ENCODE measurements at regions not wholly inside any gene's neighbourhood (a gene's known extent, or its start where the extent isn't known, plus 50 kb on each side); places are given as distances from the start of the nearest gene placed in this dataset.
A peak's percentile ranks its signal among the peaks of the same experiment; 100 is the strongest.

DNA sequence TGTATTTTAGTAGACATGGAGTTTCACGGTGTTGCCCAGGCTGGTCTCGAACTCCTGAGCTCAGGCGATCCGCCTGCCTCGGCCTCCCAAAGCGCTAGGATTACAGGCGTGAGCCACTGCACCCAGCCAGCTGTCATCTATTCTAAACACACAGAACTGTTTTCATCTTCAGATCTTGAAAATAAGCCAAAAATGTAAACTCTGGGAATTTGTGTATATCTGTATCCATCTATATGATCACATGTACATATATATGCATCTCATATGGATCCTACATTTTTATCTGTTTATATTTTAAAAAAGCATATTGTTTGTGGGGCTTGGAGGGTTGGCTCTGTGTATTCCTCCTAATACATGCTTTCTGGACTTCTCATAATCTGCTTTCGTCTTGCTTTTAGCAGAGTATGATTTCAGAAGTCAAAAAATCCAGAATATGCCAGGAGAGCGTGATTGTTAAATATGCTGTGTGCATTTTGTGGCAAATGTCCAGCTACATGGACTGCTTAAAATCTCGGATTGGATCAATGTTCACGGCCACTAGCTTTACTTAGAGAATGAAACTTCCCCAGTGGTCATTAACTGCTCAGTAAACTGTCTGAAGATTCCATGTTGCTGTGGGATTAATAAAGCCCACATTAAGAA, 274.4 kb upstream of the IRX1 start:
- no peak for DNase-seq (ENCODE audit: low read depth)

DNA sequence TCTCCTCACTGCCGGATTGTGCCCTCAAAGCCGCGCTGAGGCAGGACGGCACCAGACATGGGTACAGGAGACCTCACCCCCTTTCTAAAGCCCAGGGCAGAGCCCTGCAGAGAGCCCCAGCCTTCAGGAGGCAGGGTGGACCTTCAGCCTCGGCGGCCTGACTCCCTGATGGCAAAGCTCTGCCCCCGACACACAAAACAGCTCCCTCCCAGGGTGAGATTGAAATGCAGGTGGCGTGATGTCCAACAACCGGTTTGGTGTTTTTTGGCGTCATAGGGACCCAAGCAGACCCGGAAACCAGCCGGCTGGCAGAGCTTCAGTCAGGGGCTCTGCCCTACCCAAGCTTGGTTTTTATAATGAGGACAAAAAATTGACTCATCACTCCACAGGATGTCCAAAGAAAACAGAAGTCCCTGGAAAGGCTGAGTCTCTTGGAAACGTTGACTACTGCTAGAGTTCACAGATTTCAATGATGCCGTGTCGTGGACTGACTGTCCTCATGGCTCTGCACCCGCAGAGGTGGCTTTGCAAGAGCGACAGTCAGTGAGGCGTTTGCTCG, 275.2 kb upstream of the IRX1 start:
- DNase-seq (ENCODE audit: low read depth) = no peak

DNA sequence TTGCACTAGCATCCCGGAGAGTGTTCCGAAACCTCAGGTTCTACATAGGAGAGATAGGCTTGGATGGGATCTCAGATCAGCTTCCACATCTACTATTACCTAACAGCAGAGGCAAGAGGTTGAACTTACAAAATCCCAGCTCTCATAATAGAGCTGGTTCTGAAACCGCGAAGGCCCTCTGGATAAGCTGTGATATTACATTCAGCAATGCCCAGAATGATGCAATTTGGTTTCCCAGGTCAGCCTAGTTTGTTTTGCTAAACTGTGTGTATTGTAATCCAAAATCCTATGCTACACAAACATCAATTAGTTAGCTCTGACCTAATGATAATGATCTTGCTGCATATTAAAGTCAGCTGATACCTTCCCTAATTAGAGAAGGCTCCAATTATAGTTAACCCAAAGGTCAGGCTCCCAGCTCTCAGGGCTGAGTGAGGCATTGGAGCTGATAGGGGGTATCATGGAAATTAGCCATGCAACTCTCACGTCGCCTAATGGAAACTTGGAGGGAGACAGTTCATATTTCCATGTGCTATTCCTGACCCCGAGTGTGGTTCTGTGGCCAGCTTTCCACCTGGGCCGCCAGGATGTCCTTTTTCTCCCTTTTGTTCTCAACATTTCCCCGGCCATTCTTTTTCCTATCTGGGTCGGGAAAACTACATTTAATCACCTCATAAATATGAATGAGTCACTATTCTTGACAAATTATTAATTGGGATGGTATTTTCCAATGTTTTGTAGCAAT, 278.4 kb upstream of the IRX1 start:
- DNase-seq (ENCODE audit: low read depth) = peak; percentile 5

DNA sequence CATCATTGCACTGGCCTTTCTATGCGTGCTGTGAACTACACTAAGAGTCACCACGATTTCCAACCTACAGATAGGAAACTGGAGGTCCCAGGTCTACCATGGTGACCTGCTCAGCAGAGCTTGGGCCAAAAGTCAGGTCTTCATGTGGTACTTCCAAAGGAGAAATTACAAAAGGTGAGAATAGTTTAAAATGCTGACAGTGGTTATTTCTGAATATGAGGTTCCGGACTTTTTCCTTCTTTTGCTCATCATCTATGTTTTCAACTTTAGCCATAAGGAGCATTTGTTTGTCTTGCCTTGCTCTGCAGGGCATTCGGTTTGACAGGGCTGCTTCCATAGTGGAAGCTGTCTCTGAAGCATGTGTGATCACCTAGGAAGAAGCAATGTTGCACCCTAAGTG, 282.1 kb upstream of the IRX1 start:
- no peak for DNase-seq (ENCODE audit: low read depth)

DNA sequence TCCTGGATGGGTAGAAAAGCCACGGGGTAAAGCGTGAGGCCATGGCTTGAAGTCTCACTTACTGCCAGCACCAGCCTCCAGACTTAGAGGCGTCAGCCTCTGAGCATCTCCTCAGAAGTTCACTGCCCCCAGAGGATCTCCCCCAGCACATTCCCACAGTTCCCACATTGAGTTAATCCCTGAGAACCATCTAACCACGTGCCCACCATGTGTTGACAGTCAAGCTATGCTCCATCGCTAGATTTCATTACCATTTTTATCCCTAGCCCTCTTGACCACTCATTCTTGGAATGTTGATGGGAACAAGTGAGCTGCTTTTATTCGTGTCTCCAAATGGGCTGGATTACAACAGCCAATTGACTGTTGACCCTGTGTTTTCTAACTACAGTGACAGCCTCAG, 283.3 kb upstream of the IRX1 start:
- no peak for DNase-seq (ENCODE audit: low read depth)

DNA sequence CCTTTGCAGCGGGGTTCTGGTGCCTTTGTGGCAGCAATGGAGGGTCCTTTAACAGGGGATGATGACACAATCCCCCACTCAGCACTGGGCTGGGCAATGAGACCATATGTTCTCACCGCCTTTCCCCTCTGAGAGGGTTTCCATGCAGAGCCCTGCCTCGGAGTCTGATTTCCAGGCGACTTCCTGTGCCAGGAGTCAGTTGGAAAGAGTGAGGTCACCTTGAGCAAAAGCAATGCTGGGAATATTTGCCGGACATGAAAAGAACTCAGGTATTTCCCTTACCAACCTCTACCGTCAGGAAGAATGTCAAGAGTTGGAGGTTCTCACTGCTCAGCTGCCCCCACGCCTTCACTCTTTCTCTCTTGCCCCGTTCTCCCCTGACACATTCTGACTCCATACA, 284.2 kb upstream of the IRX1 start:
- DNase-seq (ENCODE audit: low read depth) = no peak

DNA sequence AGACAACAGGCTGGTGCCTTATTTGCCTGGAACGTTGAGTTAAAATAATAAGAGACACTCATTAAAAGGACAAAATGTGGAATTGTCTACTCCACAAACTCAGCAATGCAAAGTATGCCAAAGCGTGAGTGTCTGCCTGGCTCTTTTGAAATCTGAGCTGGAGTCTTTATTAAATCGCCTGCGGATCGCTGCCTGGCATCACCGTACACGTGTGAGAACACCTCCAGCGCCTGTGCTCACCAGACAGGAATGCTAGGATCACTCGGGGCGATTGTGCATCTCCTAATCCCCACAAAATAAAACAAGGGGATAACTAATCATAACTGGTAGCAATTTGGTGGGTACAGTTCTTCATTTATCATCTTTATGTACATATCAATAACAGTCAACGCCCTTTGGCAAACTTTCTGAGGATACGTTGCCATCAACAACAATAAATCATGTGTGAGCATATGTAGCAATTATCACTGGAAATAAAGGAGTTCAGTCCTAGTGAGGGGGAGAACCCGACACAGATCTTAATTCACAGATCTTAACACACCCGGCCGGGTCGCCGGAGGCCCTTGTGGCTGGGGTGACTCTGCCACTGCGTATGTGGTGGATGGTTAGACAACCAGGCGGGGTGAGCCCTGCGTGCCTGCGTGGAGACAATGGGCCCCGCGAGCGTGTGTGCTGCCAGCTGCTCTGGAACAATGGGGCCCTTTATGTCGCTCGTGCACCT, 284.9 kb upstream of the IRX1 start:
- peak; percentile 1 for DNase-seq (ENCODE audit: low read depth)

DNA sequence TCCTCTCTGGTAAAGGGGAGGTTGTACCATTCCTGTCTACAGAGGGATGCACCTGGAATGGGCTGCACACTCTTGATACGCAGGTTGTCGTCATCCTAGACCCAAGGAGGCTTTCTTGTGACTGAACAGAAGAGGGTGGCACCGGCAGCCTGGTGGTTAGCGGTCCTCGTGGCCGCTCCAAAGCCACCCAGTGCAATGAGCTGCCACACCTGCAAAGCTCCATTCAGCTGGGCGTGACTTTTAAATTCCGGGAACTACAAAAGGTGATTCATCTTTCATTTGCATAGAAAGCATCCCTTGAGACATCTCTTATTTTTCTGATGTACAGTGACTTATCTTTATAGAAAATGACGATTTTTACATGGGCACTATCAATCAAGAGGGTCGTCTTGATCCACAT, 286.1 kb upstream of the IRX1 start:
- no peak for DNase-seq (ENCODE audit: low read depth)

DNA sequence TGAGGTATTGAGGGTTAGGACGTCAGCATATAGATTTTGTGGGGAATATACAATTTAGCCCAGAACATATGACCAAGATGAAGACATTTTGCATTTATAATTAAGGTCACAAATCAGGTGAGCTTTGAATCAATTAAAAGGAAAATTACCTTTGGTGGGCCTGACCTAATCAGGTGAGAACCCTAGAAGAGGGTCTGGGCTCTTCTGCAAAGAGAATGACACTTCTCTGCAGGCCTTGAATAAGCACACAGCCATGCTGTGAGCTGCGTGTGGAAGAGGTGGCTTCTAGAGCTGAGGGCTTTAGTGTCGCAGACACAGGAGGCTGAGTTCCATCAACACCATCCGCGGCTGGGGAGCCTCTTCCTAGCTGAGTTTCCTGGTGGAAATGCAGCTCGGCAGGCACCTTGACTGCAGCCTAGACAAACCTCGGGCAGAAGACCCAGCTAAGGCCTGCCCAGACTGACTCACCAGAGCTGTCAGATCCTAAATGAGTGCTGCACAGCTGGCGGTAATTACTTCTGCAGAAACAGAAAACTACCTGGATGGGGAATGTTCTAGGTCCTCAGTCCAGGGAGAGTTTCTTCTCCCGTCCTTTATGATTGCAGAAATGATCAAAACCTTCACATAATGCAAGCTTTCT, 287.5 kb upstream of the IRX1 start:
- DNase-seq (ENCODE audit: low read depth) = no peak

DNA sequence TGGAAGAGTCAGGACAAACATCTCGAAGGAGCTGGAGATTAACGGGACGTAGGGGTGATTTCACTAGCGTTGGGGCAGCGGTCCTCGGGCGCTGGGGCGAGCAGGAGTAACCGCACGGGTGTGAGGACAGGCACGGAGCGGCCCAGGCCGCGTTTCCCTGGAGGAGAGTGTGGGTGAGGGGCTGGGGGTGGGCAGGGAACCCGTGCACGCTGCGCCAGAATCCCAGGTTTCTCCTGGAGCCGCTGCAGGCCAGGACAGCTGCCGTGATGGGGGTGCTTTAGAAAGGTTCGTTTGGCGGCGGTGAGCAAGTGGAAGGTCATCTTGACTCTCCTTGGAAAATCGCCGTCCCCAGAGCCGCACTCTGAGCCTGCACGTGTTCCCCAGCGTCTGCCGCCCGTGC, 290.2 kb upstream of the IRX1 start:
- DNase-seq (ENCODE audit: low read depth) = no peak

DNA sequence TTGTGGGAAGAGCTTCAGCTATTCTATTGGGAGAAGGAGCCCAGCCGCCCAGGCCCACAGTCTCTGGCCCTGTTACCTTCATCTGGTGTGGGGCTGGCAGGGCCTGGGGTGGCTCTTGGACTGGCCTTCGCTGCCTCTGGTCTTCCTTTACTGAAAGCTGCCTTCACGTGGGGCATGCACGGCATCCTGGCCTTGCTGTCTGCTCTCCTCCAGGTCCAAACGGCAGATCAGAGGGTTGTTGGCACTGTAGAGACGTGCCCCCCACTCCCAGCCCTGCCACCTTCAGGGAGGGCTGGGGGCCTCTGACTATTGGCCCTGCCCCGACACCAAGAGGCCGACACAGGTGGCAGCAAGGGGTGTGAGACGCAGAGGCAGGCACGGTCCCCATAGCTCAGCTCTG, 291.3 kb upstream of the IRX1 start:
- no peak for DNase-seq (ENCODE audit: low read depth)

DNA sequence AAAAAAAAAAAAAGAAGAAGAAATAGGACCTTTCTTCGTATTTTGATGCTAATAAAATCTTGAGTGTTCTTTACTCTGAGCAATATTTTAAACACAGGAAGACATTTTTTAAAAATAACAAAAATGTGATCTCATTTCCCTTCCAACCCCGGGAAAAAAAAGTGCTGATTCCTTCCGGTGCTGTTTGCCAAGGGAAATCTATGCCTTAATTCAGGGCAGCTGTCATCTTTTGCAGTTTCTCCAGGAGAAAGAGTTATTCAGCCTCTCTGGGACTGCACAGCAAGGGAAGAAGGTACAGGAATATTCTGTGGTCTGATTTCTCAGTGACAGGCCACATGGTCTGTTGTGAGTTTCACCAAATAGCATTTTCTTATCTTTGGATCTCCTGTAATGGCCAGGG, 291.9 kb upstream of the IRX1 start:
- DNase-seq (ENCODE audit: low read depth) = no peak

DNA sequence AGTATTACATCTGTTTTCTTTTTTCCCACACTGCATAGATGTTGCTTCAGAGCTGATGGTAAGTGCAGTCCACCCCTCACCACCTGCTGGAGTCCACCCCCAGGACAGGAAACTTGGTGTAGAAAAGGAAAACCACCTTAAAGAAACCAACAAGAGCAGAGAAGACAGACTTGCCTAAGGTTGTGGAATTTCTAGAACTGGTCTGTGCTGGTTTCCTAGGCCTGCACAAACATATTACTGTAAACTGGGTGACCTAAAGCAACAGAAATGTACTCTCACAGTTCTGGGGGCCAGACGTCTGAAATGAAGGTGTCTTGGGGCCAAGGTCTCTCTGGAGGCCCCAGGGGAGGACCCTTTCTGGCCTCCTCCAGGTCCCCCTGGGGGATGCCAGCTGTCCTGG, 293.4 kb upstream of the IRX1 start:
- no peak for DNase-seq (ENCODE audit: low read depth)

DNA sequence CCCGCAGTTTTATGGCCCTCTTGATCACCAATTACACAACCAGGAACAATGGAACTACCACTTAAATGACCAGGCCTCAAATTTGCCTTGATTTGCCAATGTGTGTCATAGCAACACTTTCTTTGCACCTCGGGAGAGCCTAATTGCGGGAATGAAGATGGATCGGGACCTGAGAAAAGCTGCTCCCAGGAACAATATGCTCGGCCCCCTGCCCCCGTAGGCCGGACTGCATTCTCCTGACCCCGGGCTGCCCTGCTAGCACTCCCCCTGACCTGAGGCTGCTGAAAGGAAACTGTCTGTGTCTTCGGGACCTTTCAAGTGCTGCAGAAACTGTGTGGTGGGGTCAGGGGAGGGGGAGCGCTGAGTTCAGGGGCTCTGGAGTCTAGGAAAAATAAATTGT, 294.3 kb upstream of the IRX1 start:
- DNase-seq (ENCODE audit: low read depth) = no peak

DNA sequence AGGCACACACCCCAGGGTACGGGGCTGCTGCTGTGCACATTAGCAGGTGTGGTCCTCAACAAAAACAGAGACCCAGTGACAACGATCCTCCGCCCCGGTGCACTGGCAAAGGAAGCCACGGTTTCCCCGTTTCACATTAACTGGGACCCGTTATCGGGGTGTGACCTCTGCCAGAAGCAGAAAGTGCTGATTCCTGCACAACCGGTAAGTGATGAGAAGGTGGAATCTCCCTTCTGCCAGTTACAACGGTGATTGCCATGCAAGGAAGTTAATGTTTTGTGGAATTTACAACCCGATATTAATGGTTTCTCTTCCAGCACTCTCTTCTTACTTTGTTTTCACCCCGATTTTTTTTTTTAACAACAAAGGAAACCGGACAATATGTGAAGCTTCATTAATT, 294.9 kb upstream of the IRX1 start:
- DNase-seq (ENCODE audit: low read depth) = no peak

DNA sequence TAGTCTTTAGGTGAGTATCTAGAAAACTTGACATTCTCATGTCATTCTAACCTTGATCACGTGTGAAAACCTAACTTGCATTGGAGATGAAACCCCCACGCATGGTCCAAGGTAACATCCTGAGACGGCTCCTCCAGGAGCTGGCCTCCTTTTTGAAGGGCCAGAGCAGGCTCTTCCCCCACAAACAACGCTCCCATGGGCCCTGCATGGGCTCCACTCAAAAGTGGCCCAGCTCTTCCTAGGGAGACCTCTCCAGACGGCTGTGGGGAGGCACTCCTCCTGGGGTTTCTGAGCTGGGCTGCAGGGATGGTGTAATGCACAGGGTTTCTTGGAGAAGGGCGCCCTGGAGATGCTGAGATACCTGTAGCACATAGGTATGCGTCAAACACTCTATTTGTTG, 296.2 kb upstream of the IRX1 start:
- DNase-seq (ENCODE audit: low read depth) = no peak

DNA sequence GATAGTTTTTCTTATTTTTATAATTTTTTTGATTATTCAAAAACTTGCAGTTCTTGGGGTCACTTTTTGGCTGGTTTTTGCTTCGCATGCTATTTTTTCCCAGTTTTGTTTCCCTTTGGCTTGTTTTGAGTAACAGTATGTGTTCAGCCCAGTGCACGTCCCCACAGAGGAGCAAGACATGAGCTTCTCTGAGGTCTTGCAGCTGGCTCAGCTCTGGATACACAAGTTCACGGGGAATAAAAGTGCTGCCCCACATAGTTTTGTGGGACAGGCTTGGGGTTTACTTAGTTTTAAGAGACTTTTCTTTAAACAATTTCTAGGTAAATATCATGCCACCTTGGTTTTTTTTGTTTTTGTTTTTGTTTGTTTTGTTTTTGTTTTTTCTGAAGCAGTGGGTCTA, 297.8 kb upstream of the IRX1 start:
- DNase-seq (ENCODE audit: low read depth) = no peak

DNA sequence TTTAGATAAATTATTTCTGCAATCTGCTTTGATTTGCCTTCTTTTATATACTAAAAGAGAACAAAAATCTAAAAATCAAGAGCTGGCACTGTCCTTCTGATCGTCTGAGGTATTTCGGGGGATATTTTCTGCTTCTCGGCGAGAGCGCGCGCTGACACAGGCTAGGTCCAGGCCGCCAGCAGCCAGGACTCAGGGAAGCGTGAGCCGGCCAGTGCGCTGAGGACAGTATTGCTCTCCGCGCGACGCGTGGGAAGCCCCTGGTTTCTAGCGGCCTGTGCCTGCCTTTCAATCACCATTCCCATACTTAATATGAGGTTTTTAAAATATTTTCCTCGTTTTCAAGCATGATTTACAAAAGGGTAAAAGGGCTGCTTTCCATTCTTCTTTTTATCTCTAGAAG, 307.3 kb upstream of the IRX1 start:
- DNase-seq (ENCODE audit: low read depth) = no peak

DNA sequence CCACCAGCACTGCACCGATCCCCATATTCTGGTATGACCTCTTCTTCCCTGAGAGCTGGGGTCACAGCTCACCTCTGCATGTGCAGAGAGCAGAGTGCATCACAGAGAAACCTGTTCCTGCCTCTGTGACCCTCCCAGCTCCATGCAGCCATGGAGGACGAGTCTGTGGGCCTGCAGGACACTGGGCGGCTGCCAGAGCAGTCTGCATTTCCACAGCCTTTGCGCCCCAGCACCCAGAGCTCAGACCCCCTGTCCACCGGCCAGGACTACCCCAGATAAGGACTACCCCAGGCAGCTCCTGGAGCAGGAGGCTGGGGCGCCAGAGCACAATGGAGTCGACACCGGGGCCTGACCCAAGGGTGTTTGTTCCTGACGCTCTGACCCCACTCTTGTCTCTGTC, 308.1 kb upstream of the IRX1 start:
- DNase-seq (ENCODE audit: low read depth) = no peak

DNA sequence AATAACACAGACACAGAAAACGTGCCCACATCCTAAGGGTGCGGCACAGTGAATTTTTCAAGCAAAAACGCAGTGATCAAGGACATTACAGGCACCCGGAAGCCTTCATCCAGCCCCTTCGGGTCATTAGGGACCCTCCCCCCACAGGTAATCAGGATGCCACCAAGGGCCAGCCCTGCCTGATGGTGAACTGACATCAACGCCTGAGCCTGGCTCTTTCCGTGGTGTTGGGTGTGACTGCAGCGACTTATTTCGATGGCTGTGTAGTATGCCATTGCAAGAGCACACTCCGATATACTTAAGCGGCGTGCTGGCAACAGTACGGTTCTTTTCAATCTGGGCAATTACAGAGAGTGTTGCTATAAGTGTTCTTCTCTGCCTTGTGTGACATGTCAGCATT, 310.0 kb upstream of the IRX1 start:
- no peak for DNase-seq (ENCODE audit: low read depth)

DNA sequence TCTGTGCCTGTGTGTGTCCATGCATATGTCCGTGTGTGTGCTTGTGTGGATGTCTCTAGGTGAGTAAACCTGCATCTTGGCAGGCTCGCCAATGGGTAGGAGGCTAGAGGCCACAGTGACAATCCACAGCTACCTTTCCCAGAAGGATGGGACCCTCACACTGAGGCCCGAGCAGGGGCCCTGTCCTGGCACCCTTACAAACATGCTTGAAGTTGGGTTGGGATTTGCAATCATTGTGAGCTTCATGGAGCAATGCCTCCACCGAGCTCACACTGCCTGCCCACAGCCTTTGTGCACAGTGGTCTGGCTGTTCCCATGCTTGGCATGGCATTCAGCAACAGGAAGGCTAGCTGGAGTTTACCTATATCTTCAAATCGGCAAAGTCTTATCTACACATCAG, 311.1 kb upstream of the IRX1 start:
- no peak for DNase-seq (ENCODE audit: low read depth)

DNA sequence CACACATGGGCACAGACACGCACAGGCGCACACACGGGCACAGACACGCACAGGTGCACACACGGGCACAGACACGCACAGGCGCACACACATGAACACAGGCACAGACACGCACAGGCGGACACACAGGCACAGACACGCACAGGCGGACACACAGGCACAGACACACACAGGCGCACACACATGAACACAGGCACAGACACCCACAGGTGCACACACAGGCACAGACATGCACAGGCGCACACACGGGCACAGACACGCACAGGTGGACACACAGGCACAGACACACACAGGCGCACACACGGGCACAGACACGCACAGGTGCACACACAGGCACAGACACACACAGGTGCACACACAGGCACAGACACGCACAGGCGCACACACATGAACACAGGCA, 312.8 kb upstream of the IRX1 start:
- DNase-seq (ENCODE audit: low read depth) = no peak

DNA sequence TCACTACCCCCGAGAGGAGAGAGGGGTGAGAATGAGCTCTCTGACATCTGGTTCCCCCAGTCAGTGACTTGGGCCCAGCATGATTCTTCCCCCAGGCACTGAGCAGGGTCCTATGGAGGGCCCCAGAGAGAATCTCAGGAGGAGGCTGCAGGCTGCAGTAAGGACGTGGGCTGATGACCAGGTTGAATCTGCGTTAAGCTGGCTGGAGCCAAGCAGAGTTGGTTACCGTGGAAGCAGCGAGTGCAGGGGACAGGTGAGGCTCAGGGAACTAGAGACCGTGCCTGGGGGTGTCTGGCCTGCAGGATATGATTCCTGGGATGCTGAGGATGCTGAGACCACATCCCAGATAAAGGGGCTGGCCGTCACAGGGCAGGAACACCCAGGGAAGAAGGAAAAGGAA, 314.3 kb upstream of the IRX1 start:
- DNase-seq (ENCODE audit: low read depth) = no peak
